ENCODE measurements at regions not wholly inside any gene's neighbourhood (a gene's known extent, or its start where the extent isn't known, plus 50 kb on each side); places are given as distances from the start of the nearest gene placed in this dataset.

DNA sequence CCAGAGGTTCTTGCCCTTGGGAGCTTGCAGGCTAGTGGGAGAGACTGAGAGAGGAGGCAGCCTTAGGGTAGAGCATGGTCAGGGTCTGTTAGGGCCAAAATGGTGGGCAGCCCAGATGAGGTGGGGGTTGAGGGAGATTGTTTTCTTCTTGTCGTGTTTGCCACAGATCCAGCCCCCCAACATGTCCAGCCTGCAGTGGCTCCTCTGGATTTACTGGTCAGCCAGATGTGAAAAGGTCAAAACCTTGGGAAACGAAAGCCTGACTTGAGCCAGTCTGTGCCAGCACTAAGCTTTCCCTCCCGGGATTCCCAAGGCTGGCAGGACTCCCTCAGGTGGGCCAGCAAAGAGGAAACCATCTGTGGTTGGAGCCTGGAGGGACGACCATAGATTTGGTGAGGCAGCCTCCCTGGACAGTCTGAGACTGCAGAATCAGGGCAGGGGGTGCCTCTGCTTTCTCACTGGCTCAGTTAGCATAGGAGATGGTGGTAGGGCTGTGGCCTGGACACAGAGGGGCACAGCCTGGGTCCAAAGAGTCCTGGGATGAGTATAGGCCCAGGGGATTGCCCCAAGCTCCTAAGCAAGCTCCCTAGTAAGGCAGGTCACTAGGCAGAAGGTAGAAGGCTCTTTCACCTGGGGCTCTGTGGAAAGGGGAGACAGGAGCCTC, 51.2 kb upstream of the PRR23C start:
- Histone ChIP-seq H3K27ac (ENCODE audit: insufficient read length, low read depth, low read length) (no peak overlapping the region), H3K18ac (ENCODE audit: insufficient read length, low read depth, low read length) (no peak overlapping the region), H3K27me3 (ENCODE audit: insufficient read depth, low read length) (no peaks in the 10 kb centered on the region), H2BK20ac (ENCODE audit: low read depth, low read length, poor library complexity, severe bottlenecking) (no peak overlapping the region), H2BK15ac (ENCODE audit: low read depth, low read length) (no peak overlapping the region), H3K23ac (ENCODE audit: insufficient read length, low read depth, low read length) (no peak overlapping the region), H3T11ph (ENCODE audit: low read length) (no peak overlapping the region), H3K79me2 (ENCODE audit: insufficient read depth, low read length) (no peaks in the 10 kb centered on the region), H3K79me1 (ENCODE audit: insufficient read depth, low read depth, low read length, poor library complexity, severe bottlenecking) (no peaks in the 10 kb centered on the region), H4K20me1 (ENCODE audit: control insufficient read depth, insufficient read depth, insufficient read length) (no peaks in the 10 kb centered on the region), H4K91ac (ENCODE audit: insufficient read length, low read depth, low read length) (no peak overlapping the region), H2BK5ac (ENCODE audit: insufficient read length, low read length) (no peak overlapping the region), H3K56ac (ENCODE audit: insufficient read length, low read depth, low read length) (no peak overlapping the region), H3K14ac (ENCODE audit: insufficient read depth, low read length) (0 out of 2 replicates have a peak overlapping the region, but pooled peaks have one; percentile 42), H4K8ac (replicated peaks; ENCODE audit: insufficient read length, low read depth, low read length) (no peak overlapping the region), H2BK12ac (ENCODE audit: insufficient read length, low read depth, low read length) (no peak overlapping the region), H3K23me2 (ENCODE audit: insufficient read length, low read depth, low read length, poor library complexity, severe bottlenecking) (no peaks in the 10 kb centered on the region), H3K4ac (ENCODE audit: low read depth, low read length) (no peak overlapping the region), H3K9me3 (ENCODE audit: control insufficient read depth, low read depth, low read length) (peaks cover 5% of the 10 kb centered on the region), H3K4me2 (ENCODE audit: insufficient read depth, insufficient read length, low read length) (no peak overlapping the region), H2BK120ac (ENCODE audit: low read depth, low read length, poor library complexity, severe bottlenecking) (no peak overlapping the region), H3K4me1 (ENCODE audit: insufficient read depth, low read length) (no peaks in the 10 kb centered on the region), H4K5ac (ENCODE audit: insufficient read length, low read depth, low read length) (no peak overlapping the region), H2AK5ac (ENCODE audit: insufficient read length, low read length) (no peak overlapping the region), H3K9ac (ENCODE audit: extremely low read depth, insufficient read length, low read length) (no peak overlapping the region), H2AFZ (ENCODE audit: low read length) (no peak overlapping the region)
- peaks cover 11 to 14% of the 10 kb centered on the region in 2 experiments for H3K9me3 Mint-ChIP-seq
- peaks cover 0 to 5% (median 0%) of the 10 kb centered on the region in 3 experiments; a peak in 1 of 7 replicates for H3K36me3 Mint-ChIP-seq (ENCODE audit: insufficient read depth in 1 of 3, low read depth in 3 of 3)
- H3K27me3 Mint-ChIP-seq (ENCODE audit: low read depth) = peaks cover 23% of the 10 kb centered on the region
- peak overlapping the region in 1 of 3 experiments; percentile 70; a peak in 1 of 7 replicates for H3K27ac Mint-ChIP-seq
- H3K4me1 Mint-ChIP-seq = 0 out of 4 replicates have a peak, but pooled peaks cover 0 to 2% of the 10 kb centered on the region in 2 experiments
- no peak overlapping the region for H3K4me3 Mint-ChIP-seq
- no CpG with 5 or more reads among the region's 4 CpGs for WGBS (ENCODE audit: extremely low coverage, insufficient read length, low lambda C conversion rate)
- TF ChIP-seq, protein P1, sequence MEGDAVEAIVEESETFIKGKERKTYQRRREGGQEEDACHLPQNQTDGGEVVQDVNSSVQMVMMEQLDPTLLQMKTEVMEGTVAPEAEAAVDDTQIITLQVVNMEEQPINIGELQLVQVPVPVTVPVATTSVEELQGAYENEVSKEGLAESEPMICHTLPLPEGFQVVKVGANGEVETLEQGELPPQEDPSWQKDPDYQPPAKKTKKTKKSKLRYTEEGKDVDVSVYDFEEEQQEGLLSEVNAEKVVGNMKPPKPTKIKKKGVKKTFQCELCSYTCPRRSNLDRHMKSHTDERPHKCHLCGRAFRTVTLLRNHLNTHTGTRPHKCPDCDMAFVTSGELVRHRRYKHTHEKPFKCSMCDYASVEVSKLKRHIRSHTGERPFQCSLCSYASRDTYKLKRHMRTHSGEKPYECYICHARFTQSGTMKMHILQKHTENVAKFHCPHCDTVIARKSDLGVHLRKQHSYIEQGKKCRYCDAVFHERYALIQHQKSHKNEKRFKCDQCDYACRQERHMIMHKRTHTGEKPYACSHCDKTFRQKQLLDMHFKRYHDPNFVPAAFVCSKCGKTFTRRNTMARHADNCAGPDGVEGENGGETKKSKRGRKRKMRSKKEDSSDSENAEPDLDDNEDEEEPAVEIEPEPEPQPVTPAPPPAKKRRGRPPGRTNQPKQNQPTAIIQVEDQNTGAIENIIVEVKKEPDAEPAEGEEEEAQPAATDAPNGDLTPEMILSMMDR (conservative IDR thresholded peaks at IDR 0.05) = no peak
- no peak for DNase-seq
